H1 (cell line): ENCODE measurements at regions not wholly inside any gene's neighbourhood (a gene's known extent, or its start where the extent isn't known, plus 50 kb on each side); places are given as distances from the start of the nearest gene placed in this dataset.

ENCODE experiments used
- CHD7 ChIP-seq: fragments of 300-600 bp; sonication (generic); IDR thresholded peaks from 2 replicates; pipeline ENCODE4 v1.7.1; 2012; ENCODE audit warnings: low read length, moderate library complexity, mild to moderate bottlenecking, inconsistent platforms; ENCODE audit not compliant: insufficient replicate concordance

GRCh38 chr2:137896467-137896866 lies 67.8 kb upstream of the HNMT start (continued):
- TF ChIP-seq CHD7, result no peak
